ENCODE measurements at regions not wholly inside any gene's neighbourhood (a gene's known extent, or its start where the extent isn't known, plus 50 kb on each side); places are given as distances from the start of the nearest gene placed in this dataset.

DNA sequence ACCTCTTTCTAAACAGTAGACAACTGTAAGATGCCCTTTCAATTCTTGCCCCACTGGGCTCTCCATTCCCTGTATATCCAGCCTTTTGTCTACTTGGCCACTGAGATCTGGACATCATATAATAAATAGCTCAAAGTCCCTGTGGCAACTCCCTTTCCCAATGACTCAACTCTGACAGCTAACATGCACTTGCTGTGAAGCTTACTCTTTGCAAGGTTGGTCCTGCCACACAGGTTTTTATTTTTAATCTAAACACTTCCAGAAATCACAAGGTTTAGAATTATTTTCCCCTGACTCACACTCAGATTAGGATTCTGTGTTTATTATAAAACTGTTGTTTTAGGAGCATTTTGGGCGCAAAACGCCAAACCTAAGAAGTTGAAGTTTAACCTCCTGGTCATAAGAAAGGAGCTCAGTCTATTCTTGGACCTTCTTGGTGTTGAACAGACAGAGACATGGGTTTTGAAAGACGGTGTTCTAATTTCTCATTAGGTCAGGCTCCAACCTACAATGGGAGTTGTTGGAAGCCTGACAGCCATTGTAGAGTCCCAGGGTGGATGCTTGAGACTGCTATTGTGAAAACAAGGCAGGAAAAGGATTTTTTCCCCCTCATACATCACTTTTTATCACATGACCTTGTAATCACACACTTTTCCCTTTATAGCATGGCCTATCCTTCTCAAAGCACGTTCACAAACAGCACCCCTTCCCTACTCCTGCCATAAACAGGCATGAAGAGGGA lies 124.7 kb upstream of the SERPINE2 start:
- Mint-ChIP-seq H3K27ac (no peak overlapping the region), H3K36me3 (no peaks in the 10 kb centered on the region), H3K27me3 (ENCODE audit: low read depth) (peaks cover 3% of the 10 kb centered on the region), H3K9me3 (peaks cover 9% of the 10 kb centered on the region), H3K4me1 (peaks cover 4% of the 10 kb centered on the region), H3K4me3 (no peak overlapping the region)
- TF ChIP-seq, protein P1, sequence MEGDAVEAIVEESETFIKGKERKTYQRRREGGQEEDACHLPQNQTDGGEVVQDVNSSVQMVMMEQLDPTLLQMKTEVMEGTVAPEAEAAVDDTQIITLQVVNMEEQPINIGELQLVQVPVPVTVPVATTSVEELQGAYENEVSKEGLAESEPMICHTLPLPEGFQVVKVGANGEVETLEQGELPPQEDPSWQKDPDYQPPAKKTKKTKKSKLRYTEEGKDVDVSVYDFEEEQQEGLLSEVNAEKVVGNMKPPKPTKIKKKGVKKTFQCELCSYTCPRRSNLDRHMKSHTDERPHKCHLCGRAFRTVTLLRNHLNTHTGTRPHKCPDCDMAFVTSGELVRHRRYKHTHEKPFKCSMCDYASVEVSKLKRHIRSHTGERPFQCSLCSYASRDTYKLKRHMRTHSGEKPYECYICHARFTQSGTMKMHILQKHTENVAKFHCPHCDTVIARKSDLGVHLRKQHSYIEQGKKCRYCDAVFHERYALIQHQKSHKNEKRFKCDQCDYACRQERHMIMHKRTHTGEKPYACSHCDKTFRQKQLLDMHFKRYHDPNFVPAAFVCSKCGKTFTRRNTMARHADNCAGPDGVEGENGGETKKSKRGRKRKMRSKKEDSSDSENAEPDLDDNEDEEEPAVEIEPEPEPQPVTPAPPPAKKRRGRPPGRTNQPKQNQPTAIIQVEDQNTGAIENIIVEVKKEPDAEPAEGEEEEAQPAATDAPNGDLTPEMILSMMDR (IDR thresholded peaks at IDR 0.05; ENCODE audit: unreplicated experiment): no peak
- no peak for DNase-seq (ENCODE audit: low spot score in 2 of 2, unreplicated experiment in 2 of 2)

DNA sequence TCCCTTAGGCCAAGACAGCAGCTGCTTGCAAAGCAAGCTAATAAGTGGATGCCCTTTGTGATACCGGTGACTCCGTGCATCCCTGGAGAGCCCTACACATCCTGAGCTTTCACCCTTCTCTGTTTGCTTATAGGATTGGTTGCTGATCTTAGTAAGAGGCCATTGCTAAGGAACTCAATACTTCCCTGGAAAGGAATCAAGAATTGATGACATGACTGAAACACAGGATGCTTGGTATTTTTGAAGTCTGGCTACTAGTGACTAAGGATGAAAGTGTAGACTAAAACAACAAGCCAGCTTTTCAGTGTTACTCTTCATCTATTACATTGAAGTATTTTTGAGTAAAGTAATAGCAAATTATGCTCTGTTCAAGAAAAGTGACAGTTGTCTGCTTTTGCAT lies 123.0 kb upstream of the SERPINE2 start:
- no peak overlapping the region for H3K27ac Mint-ChIP-seq
- H3K9me3 Mint-ChIP-seq: peaks cover 3% of the 10 kb centered on the region
- H3K4me3 Mint-ChIP-seq: no peak overlapping the region

DNA sequence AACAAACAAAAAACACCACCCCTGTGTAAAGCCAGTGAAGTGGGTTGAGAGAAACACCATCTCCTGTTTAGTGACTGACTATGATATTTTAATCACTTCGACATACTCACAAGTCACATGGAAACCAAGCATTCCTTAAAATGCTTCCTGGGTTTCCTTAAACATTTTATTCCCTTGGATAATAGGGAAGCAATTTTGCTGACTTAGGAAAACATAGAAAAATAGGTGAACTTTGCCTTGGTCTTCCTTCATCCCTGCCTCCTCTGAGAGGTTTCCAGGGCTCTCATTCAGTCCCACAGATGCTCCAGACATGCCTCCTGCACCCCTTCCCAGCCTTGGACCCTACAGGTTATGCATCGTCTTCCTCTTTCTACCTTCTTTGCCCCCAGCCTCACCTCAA lies 122.6 kb upstream of the SERPINE2 start:
- H3K27me3 Mint-ChIP-seq (ENCODE audit: low read depth): peaks cover 3% of the 10 kb centered on the region
- peaks cover 4% of the 10 kb centered on the region for H3K4me1 Mint-ChIP-seq

More for the DNA sequence above, 123.0 kb upstream of the SERPINE2 start:
- peaks cover 3% of the 10 kb centered on the region for H3K27me3 Mint-ChIP-seq (ENCODE audit: low read depth)
- peaks cover 4% of the 10 kb centered on the region for H3K4me1 Mint-ChIP-seq
- H3K36me3 Mint-ChIP-seq: no peaks in the 10 kb centered on the region
- TF ChIP-seq, protein P1 (IDR thresholded peaks at IDR 0.05; ENCODE audit: unreplicated experiment): no peak
- DNase-seq (ENCODE audit: low spot score in 2 of 2, unreplicated experiment in 2 of 2): no peak

DNA sequence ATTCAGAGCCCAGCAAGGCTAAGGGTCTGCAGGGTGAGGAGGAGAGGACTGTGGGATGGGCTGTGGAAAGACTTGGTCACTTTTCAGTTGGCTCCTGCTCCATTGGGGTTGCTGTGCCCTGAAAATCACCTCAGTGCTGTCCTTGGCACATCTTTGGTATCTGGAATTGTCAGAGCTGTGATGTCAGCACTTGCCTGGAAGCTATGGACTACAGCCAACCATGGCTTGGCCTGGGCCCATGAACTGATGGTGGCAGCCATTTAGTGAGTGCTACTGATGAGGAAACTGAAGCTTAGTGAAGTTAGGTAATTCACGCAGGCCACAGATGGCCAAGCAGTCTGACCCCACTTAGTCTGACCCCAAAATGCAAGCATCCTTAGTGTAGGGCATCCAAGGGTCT lies 121.8 kb upstream of the SERPINE2 start:
- no peak for DNase-seq (ENCODE audit: low spot score in 2 of 2, unreplicated experiment in 2 of 2)
- TF ChIP-seq, protein P1 (IDR thresholded peaks at IDR 0.05; ENCODE audit: unreplicated experiment): no peak
- H3K27me3 Mint-ChIP-seq (ENCODE audit: low read depth): peaks cover 3% of the 10 kb centered on the region
- no peaks in the 10 kb centered on the region for H3K9me3 Mint-ChIP-seq
- H3K36me3 Mint-ChIP-seq: no peaks in the 10 kb centered on the region
- no peak overlapping the region for H3K4me3 Mint-ChIP-seq
- no peak overlapping the region for H3K27ac Mint-ChIP-seq
- peaks cover 10% of the 10 kb centered on the region for H3K4me1 Mint-ChIP-seq

More for the DNA sequence above, 122.6 kb upstream of the SERPINE2 start:
- H3K9me3 Mint-ChIP-seq: no peaks in the 10 kb centered on the region
- no peaks in the 10 kb centered on the region for H3K36me3 Mint-ChIP-seq
- no peak overlapping the region for H3K4me3 Mint-ChIP-seq
- H3K27ac Mint-ChIP-seq: no peak overlapping the region
- DNase-seq (ENCODE audit: low spot score in 2 of 2, unreplicated experiment in 2 of 2): no peak
- TF ChIP-seq, protein P1 (IDR thresholded peaks at IDR 0.05; ENCODE audit: unreplicated experiment): no peak

DNA sequence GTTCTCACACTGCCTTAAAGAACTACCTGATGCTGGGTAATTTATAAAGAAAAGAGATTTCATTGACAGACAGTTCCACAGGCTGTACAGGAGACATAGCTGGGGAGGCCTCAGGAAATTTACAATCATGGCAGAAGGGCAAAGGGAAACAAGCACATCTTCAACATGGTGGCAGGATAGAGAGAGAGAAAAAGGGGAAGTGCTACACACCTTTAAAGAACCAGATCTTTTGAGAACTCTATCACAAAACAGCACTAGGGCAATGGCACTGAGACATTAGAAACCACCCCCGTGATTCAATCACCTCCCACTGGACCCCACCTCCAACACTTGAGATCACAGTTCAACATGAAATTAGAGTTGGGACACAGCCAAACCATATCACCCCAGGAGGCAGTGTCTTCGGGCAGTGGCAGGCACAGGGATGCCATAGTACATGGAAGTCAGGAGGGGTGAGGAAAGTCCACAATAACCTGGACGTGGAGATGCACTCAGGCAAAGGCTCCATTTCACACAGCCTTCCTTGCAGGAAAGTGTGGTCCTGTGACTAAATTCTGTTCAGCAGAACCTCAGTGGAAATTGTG lies 120.4 kb upstream of the SERPINE2 start:
- no peak overlapping the region for H3K27ac Mint-ChIP-seq
- peaks cover 2% of the 10 kb centered on the region for H3K27me3 Mint-ChIP-seq (ENCODE audit: low read depth)
- TF ChIP-seq, protein P1 (IDR thresholded peaks at IDR 0.05; ENCODE audit: unreplicated experiment): no peak
- peaks cover 13% of the 10 kb centered on the region for H3K4me1 Mint-ChIP-seq
- no peaks in the 10 kb centered on the region for H3K9me3 Mint-ChIP-seq
- H3K36me3 Mint-ChIP-seq: no peaks in the 10 kb centered on the region
- H3K4me3 Mint-ChIP-seq: no peak overlapping the region
- DNase-seq (ENCODE audit: low spot score in 2 of 2, unreplicated experiment in 2 of 2): no peak
